WTC11 (cell line): ENCODE measurements at regions not wholly inside any gene's neighbourhood (a gene's known extent, or its start where the extent isn't known, plus 50 kb on each side); places are given as distances from the start of the nearest gene placed in this dataset.

Experiments used
- ATAC-seq: fragments of 200-7000 bp; cut with Tn5 transposase; 2 replicates; pipeline ENCODE4 v1.10.0; 2021; ENCODE audit warnings: mild to moderate bottlenecking, moderate library complexity
- CTCF ChIA-PET: fragments of 300-600 bp; sonication (Branson Sonifier 250); formaldehyde crosslinking; loops from one replicate; lab custom pipeline; 2021; ENCODE audit warnings: antibody characterized with exemption; lab: Charles Lee
- POLR2A ChIA-PET: fragments of 350-600 bp; sonication (Branson Sonifier 250); formaldehyde crosslinking; loops from one replicate; lab custom pipeline; 2021; ENCODE audit warnings: antibody characterized with exemption; lab: Charles Lee
- DNase-seq: peaks from one replicate; pipeline ENCODE4 v3.0.0; 2021; ENCODE audit warnings: low spot score
- H3K27ac Mint-ChIP-seq: 2 replicates; pipeline ENCODE4 v1.8.0; 2021; ENCODE audit warnings: mixed read lengths
- H3K27me3 Mint-ChIP-seq: 2 replicates; pipeline ENCODE4 v1.8.0; 2021; ENCODE audit warnings: low read depth, mild to moderate bottlenecking, moderate library complexity, mixed read lengths
- H3K36me3 Mint-ChIP-seq: 2 replicates; pipeline ENCODE4 v1.8.0; 2021; ENCODE audit warnings: mixed read lengths
- H3K4me1 Mint-ChIP-seq: 2 replicates; pipeline ENCODE4 v1.8.0; 2022; ENCODE audit warnings: mixed read lengths
- H3K4me3 Mint-ChIP-seq: 2 replicates; pipeline ENCODE4 v1.8.0; 2021; ENCODE audit warnings: mild to moderate bottlenecking, moderate library complexity, mixed read lengths
- H3K9me3 Mint-ChIP-seq: 2 replicates; pipeline ENCODE4 v1.8.0; 2021; ENCODE audit warnings: mixed read lengths
- CBFB ChIP-seq: sonication (generic); formaldehyde crosslinking; IDR thresholded peaks from 2 replicates; pipeline ENCODE4 v1.8.1; 2022; ENCODE audit warnings: mild to moderate bottlenecking, low read depth, missing genetic modification reagents
- CTCF ChIP-seq: fragments of 200-600 bp; IDR thresholded peaks from 2 replicates; pipeline ENCODE4 v1.8.0; 2022; ENCODE audit warnings: antibody characterized with exemption
- E2F4 ChIP-seq: sonication (generic); formaldehyde crosslinking; IDR thresholded peaks from 2 replicates; pipeline ENCODE4 v1.8.1; 2022; ENCODE audit warnings: low read depth, mild to moderate bottlenecking, moderate library complexity, missing genetic modification reagents, borderline replicate concordance
- FOXK1 ChIP-seq: sonication (generic); formaldehyde crosslinking; IDR thresholded peaks from 2 replicates; pipeline ENCODE4 v1.8.0; 2022; ENCODE audit warnings: mild to moderate bottlenecking, moderate library complexity, missing genetic modification reagents
- FOXP4 ChIP-seq: sonication (generic); formaldehyde crosslinking; IDR thresholded peaks from 2 replicates; pipeline ENCODE4 v1.8.0; 2022; ENCODE audit warnings: mild to moderate bottlenecking, missing genetic modification reagents
- GRHL2 ChIP-seq: fragments of 250-450 bp; sonication (Bioruptor Pico); IDR thresholded peaks from 2 replicates; pipeline ENCODE4 v1.8.0; 2022; ENCODE audit warnings: mild to moderate bottlenecking, moderate library complexity; ENCODE audit not compliant: insufficient replicate concordance, severe bottlenecking
- HMGA2 ChIP-seq: fragments of 250-450 bp; sonication (Bioruptor Pico); IDR thresholded peaks from 2 replicates; pipeline ENCODE4 v1.4.0; 2021; ENCODE audit warnings: mild to moderate bottlenecking, moderate library complexity
- MAX ChIP-seq: sonication (generic); formaldehyde crosslinking; IDR thresholded peaks from 2 replicates; pipeline ENCODE4 v1.8.0; 2022; ENCODE audit warnings: mild to moderate bottlenecking, missing genetic modification reagents
- MYBL2 ChIP-seq: sonication (generic); formaldehyde crosslinking; IDR thresholded peaks from 2 replicates; pipeline ENCODE4 v1.8.1; 2023; ENCODE audit warnings: mild to moderate bottlenecking, moderate library complexity, missing genetic modification reagents
- NFATC4 ChIP-seq: fragments of 250-450 bp; sonication (Bioruptor Pico); IDR thresholded peaks from 2 replicates; pipeline ENCODE4 v1.9.0; 2021; ENCODE audit warnings: mild to moderate bottlenecking
- NR2C2 ChIP-seq: sonication (generic); formaldehyde crosslinking; IDR thresholded peaks from 2 replicates; pipeline ENCODE4 v1.8.0; 2022; ENCODE audit warnings: mild to moderate bottlenecking, missing genetic modification reagents
- PRDM15 ChIP-seq: sonication (generic); formaldehyde crosslinking; IDR thresholded peaks from 2 replicates; pipeline ENCODE4 v1.8.0; 2022; ENCODE audit warnings: missing genetic modification reagents
- TEAD1 ChIP-seq: sonication (generic); formaldehyde crosslinking; IDR thresholded peaks from 2 replicates; pipeline ENCODE4 v1.8.0; 2022; ENCODE audit warnings: mild to moderate bottlenecking, missing genetic modification reagents
- ZNF219 ChIP-seq: sonication (generic); formaldehyde crosslinking; IDR thresholded peaks from 2 replicates; pipeline ENCODE4 v1.8.0; 2023; ENCODE audit warnings: missing genetic modification reagents, mild to moderate bottlenecking, borderline replicate concordance
- ZNF232 ChIP-seq: sonication (generic); formaldehyde crosslinking; IDR thresholded peaks from 2 replicates; pipeline ENCODE4 v1.8.0; 2022; ENCODE audit warnings: mild to moderate bottlenecking, missing genetic modification reagents
- ZNF263 ChIP-seq: sonication (generic); formaldehyde crosslinking; IDR thresholded peaks from 2 replicates; pipeline ENCODE4 v1.8.1; 2022; ENCODE audit warnings: low read depth, mild to moderate bottlenecking, moderate library complexity, missing genetic modification reagents
- ZNF317 ChIP-seq: sonication (generic); formaldehyde crosslinking; IDR thresholded peaks from 2 replicates; pipeline ENCODE4 v1.8.1; 2023; ENCODE audit warnings: low read depth, mild to moderate bottlenecking, moderate library complexity, missing genetic modification reagents, borderline replicate concordance
- ZNF416 ChIP-seq: fragments of 250-450 bp; sonication (Bioruptor Pico); IDR thresholded peaks from 2 replicates; pipeline ENCODE4 v1.9.0; 2021; ENCODE audit warnings: mild to moderate bottlenecking, inconsistent platforms
- ZNF512 ChIP-seq: sonication (generic); formaldehyde crosslinking; IDR thresholded peaks from 2 replicates; pipeline ENCODE4 v1.8.1; 2022; ENCODE audit warnings: missing genetic modification reagents, borderline replicate concordance
- ZSCAN18 ChIP-seq: fragments of 250-450 bp; sonication (Bioruptor Pico); IDR thresholded peaks from 2 replicates; pipeline ENCODE4 v2.1.2; 2022; ENCODE audit warnings: mild to moderate bottlenecking, moderate library complexity

- Mint-ChIP-seq H3K36me3 (no peaks in the 10 kb centered on the region), H3K27ac (no peak overlapping the region), H3K9me3 (peaks cover 7% of the 10 kb centered on the region), H3K4me1 (peaks cover 22% of the 10 kb centered on the region), H3K4me3 (no peak overlapping the region), H3K27me3 (no peaks in the 10 kb centered on the region)
- ATAC-seq, result no peak
- POLR2A ChIA-PET, result no interaction called here
- DNase-seq, result no peak
- CTCF ChIA-PET, result no interaction called here
- TF ChIP-seq ZNF512 (no peak), ZNF317 (CRISPR knock-in tag) (no peak), PRDM15 (no peak), ZNF219 (CRISPR knock-in tag) (no peak), ZSCAN18 (CRISPR knock-in tag) (no peak)
These were observed 198.1 kb upstream of the CSNK1A1L start for GRCh38 chr13:37303606-37304005.

- no peaks in the 10 kb centered on the region for H3K27me3 Mint-ChIP-seq
- ATAC-seq (no peak), DNase-seq (no peak)
- CTCF ChIA-PET, result no interaction called here
- no peak for TF ChIP-seq HMGA2 (CRISPR knock-in tag)
- no peak for TF ChIP-seq NFATC4
- TF ChIP-seq ZNF263 (CRISPR knock-in tag), result no peak
- no peak for TF ChIP-seq ZNF232 (CRISPR knock-in tag)
- no peak for TF ChIP-seq MYBL2
- TF ChIP-seq GRHL2 (CRISPR knock-in tag), result no peak
- no peak for TF ChIP-seq E2F4 (CRISPR knock-in tag)
- TF ChIP-seq TEAD1 (CRISPR knock-in tag), result no peak
- no peak for TF ChIP-seq FOXK1 (CRISPR knock-in tag)
- no peak for TF ChIP-seq CTCF
- no peak for TF ChIP-seq ZNF416
- no peak for TF ChIP-seq CBFB (CRISPR knock-in tag)
- TF ChIP-seq MAX (CRISPR knock-in tag), result no peak
- TF ChIP-seq NR2C2 (CRISPR knock-in tag), result no peak
- no peak for TF ChIP-seq FOXP4
- TF ChIP-seq, all 79 proteins: peak for 0
- no peaks in the 10 kb centered on the region for H3K36me3 Mint-ChIP-seq
- H3K9me3 Mint-ChIP-seq, result peaks cover 10% of the 10 kb centered on the region
- POLR2A ChIA-PET, result no interaction called here
- peaks cover 19% of the 10 kb centered on the region for H3K4me1 Mint-ChIP-seq
- H3K4me3 Mint-ChIP-seq, result no peak overlapping the region
- no peak overlapping the region for H3K27ac Mint-ChIP-seq
These were observed 197.2 kb upstream of the CSNK1A1L start for GRCh38 chr13:37302686-37303085.
